IMR-90 (cell line): ENCODE measurements at regions not wholly inside any gene's neighbourhood (a gene's known extent, or its start where the extent isn't known, plus 50 kb on each side); places are given as distances from the start of the nearest gene placed in this dataset.

ENCODE experiments used
- ATAC-seq: fragments of 200-7000 bp; cut with Tn5 transposase; 2 replicates; pipeline ENCODE4 v1.9.1; 2020; ENCODE audit warnings: low read depth, mild to moderate bottlenecking, moderate library complexity
- BruUV-seq: library from RNA; stranded (reverse); fragments of 400-500 nt; replicated peaks from 2 replicates; lab custom pipeline; 2021; lab: Mats Ljungman, UMichigan
- CTCF ChIA-PET: fragments of 300-600 bp; formaldehyde crosslinking; extraction: SDS; loops from one replicate; lab custom pipeline; 2021; ENCODE audit warnings: antibody characterized with exemption; lab: Yijun Ruan, JAX
- POLR2A ChIA-PET: fragments of 300-600 bp; sonication (Branson Sonifier 250); formaldehyde crosslinking; loops from one replicate; lab custom pipeline; 2022; ENCODE audit warnings: antibody characterized with exemption; ENCODE audit not compliant: unreplicated experiment; lab: Charles Lee
- DNase-seq: peaks from one replicate; pipeline ENCODE4 v3.0.0; 2013
- H2AFZ ChIP-seq: replicated peaks from 2 replicates; pipeline ENCODE3; 2013; ENCODE audit warnings: low read length, mild to moderate bottlenecking; ENCODE audit not compliant: poor library complexity
- H2AK5ac ChIP-seq: 2 replicates; pipeline ENCODE4 v1.6.1; 2013; ENCODE audit warnings: low read depth, low read length, inconsistent platforms
- H2AK9ac ChIP-seq: replicated peaks from 2 replicates; pipeline ENCODE3; 2013; ENCODE audit warnings: mild to moderate bottlenecking, low read depth, low read length, moderate library complexity; ENCODE audit not compliant: poor library complexity
- H2BK120ac ChIP-seq: 2 replicates; pipeline ENCODE4 v1.6.1; 2013; ENCODE audit warnings: low read depth, low read length, inconsistent platforms
- H2BK15ac ChIP-seq: 3 replicates; pipeline ENCODE4 v1.6.1; 2013; ENCODE audit warnings: low read depth, low read length, inconsistent platforms
- H2BK20ac ChIP-seq: 2 replicates; pipeline ENCODE4 v1.6.1; 2013; ENCODE audit warnings: low read depth, mild to moderate bottlenecking, inconsistent platforms, low read length, moderate library complexity
- H2BK5ac ChIP-seq: 2 replicates; pipeline ENCODE4 v1.6.1; 2013; ENCODE audit warnings: mild to moderate bottlenecking, low read depth, low read length, inconsistent platforms; ENCODE audit not compliant: poor library complexity, severe bottlenecking
- H3K14ac ChIP-seq: replicated peaks from 2 replicates; pipeline ENCODE4 v1.6.1; 2013; ENCODE audit warnings: low read depth, low read length, inconsistent platforms
- H3K18ac ChIP-seq: 2 replicates; pipeline ENCODE4 v1.6.1; 2013; ENCODE audit warnings: low read depth, low read length, control low read depth
- H3K23ac ChIP-seq: 2 replicates; pipeline ENCODE4 v1.6.1; 2013; ENCODE audit warnings: low read depth, low read length, inconsistent platforms
- H3K27ac ChIP-seq: 2 replicates; pipeline ENCODE4 v1.5.1; 2013; ENCODE audit warnings: mild to moderate bottlenecking, control low read depth, low read length; ENCODE audit not compliant: insufficient read depth
- H3K27me3 ChIP-seq: 2 replicates; pipeline ENCODE4 v1.6.1; 2013; ENCODE audit warnings: low read length; ENCODE audit not compliant: control insufficient read depth, insufficient read depth
- H3K36me3 ChIP-seq: 2 replicates; pipeline ENCODE4 v1.6.1; 2013; ENCODE audit warnings: low read length, mixed read lengths; ENCODE audit not compliant: control insufficient read depth, insufficient read depth
- H3K4ac ChIP-seq: 2 replicates; pipeline ENCODE4 v1.6.1; 2013; ENCODE audit warnings: low read depth, low read length, inconsistent platforms
- H3K4me1 ChIP-seq: 2 replicates; pipeline ENCODE4 v1.6.1; 2013; ENCODE audit warnings: low read length, mixed read lengths; ENCODE audit not compliant: control insufficient read depth, insufficient read depth
- H3K4me2 ChIP-seq: 2 replicates; pipeline ENCODE4 v1.6.1; 2013; ENCODE audit warnings: low read depth, mild to moderate bottlenecking, control low read depth, low read length, moderate library complexity
- H3K4me3 ChIP-seq: 2 replicates; pipeline ENCODE4 v1.5.1; 2013; ENCODE audit warnings: low read depth, mild to moderate bottlenecking, control low read depth, low read length, moderate library complexity; ENCODE audit not compliant: insufficient read depth
- H3K56ac ChIP-seq: 2 replicates; pipeline ENCODE4 v1.6.1; 2013; ENCODE audit warnings: low read length, inconsistent platforms; ENCODE audit not compliant: insufficient read depth; ENCODE audit errors: extremely low read depth
- H3K79me1 ChIP-seq, 2 experiments: 2 replicates each; pipeline ENCODE4 v1.6.1; 2013; ENCODE audit warnings: low read length in 2 of 2, inconsistent platforms in 1 of 2, low read depth in 1 of 2
- H3K9ac ChIP-seq: 2 replicates; pipeline ENCODE4 v1.6.1; 2013; ENCODE audit warnings: low read depth, low read length, control low read depth
- H3K9me1 ChIP-seq: 2 replicates; pipeline ENCODE4 v1.6.1; 2013; ENCODE audit warnings: low read length, inconsistent platforms; ENCODE audit not compliant: insufficient read depth
- H3K9me3 ChIP-seq: 2 replicates; pipeline ENCODE4 v1.6.1; 2013; ENCODE audit warnings: low read length; ENCODE audit not compliant: control insufficient read depth, insufficient read depth
- H4K20me1 ChIP-seq: 2 replicates; pipeline ENCODE4 v1.6.1; 2013; ENCODE audit warnings: low read length, inconsistent platforms; ENCODE audit not compliant: insufficient read depth
- H4K5ac ChIP-seq: 2 replicates; pipeline ENCODE4 v1.6.1; 2013; ENCODE audit warnings: mild to moderate bottlenecking, low read depth, low read length, control low read depth
- H4K8ac ChIP-seq, 2 experiments: 2 replicates each; pipeline ENCODE4 v1.6.1; 2013; ENCODE audit warnings: low read depth in 2 of 2, low read length in 2 of 2, control low read depth in 1 of 2, inconsistent platforms in 1 of 2
- H4K91ac ChIP-seq: 2 replicates; pipeline ENCODE4 v1.6.1; 2013; ENCODE audit warnings: low read depth, low read length, inconsistent platforms; ENCODE audit not compliant: insufficient read depth
- BHLHE40 ChIP-seq: fragments of 150-350 bp; IDR thresholded peaks from 2 replicates; pipeline ENCODE4 v1.6.1; 2016; ENCODE audit warnings: mild to moderate bottlenecking, low read depth, low read length
- CHD1 ChIP-seq: IDR thresholded peaks from 2 replicates; pipeline ENCODE4 v1.6.1; 2012; ENCODE audit warnings: low read depth, low read length, improper control_type of control experiment
- FOS ChIP-seq: fragments of 150-350 bp; IDR thresholded peaks from 2 replicates; pipeline ENCODE4 v1.6.1; 2016; ENCODE audit warnings: low read depth, low read length
- MAZ ChIP-seq: IDR thresholded peaks from 2 replicates; pipeline ENCODE4 v1.6.1; 2012; ENCODE audit warnings: low read depth, mild to moderate bottlenecking, low read length, improper control_type of control experiment, moderate library complexity, borderline replicate concordance
- MXI1 ChIP-seq: IDR thresholded peaks from 2 replicates; pipeline ENCODE4 v1.6.1; 2012; ENCODE audit warnings: low read depth, mild to moderate bottlenecking, low read length, moderate library complexity, borderline replicate concordance
- WGBS, 2 experiments: methylation state at CpG; one replicate each; pipeline versions ENCODE4 v1.1.5 to v1.1.7; 2013; ENCODE audit warnings: missing lambda C conversion rate in 2 of 2; ENCODE audit not compliant: insufficient read length in 1 of 2; ENCODE audit errors: extremely low coverage in 2 of 2; 5-methylcytosine and 5-hydroxymethylcytosine counted together
- dilution Hi-C: fragments of 300-500 bp; cut with HindIII; formaldehyde crosslinking; loops from one replicate; pipeline ENCODE4 v1.14.3; 2018; ENCODE audit warnings: low sequenced_read_pairs; ENCODE audit not compliant: unreplicated experiment
- in situ Hi-C: fragments of 300-500 bp; cut with MboI; formaldehyde crosslinking; loops from 3 replicates; pipeline ENCODE4 v1.14.3; 2019; ENCODE audit warnings: low sequenced_read_pairs, inconsistent platforms, mixed read lengths
- intact Hi-C: fragments of 100-400 bp; cut with micrococcal nuclease; formaldehyde crosslinking; loops from 2 replicates; pipeline ENCODE4 v1.10.0; 2022
- TF ChIP-seq, protein P1 (sequence below): fragments of 150-350 bp; IDR thresholded peaks from 2 replicates; pipeline ENCODE4 v1.6.1; 2016; ENCODE audit warnings: low read depth, mild to moderate bottlenecking, low read length, moderate library complexity, borderline replicate concordance
- TF ChIP-seq, protein P2 (sequence below): fragments of 150-350 bp; IDR thresholded peaks from 2 replicates; pipeline ENCODE4 v1.6.1; 2017; ENCODE audit warnings: mild to moderate bottlenecking, antibody characterized with exemption, low read length, low read depth

DNA sequence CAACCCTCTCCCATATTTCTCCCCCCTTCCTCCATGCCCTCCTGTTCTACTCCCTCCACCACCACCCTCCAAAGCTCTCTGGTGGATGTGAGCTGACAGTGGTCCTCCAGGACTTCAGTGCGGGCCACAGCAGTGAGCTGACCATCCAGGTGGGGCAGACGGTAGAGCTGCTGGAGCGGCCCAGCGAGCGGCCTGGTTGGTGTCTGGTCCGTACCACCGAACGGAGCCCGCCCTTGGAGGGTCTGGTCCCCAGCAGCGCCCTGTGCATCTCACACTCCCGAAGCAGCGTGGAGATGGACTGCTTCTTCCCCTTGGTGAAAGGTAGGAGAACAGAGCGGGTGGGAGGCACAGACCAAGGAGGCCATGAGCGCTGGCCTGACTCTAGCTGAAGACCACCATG lies 167.5 kb upstream of the UMPS start:
- H3K79me1 ChIP-seq: no peaks in the 10 kb centered on the region
- no peak overlapping the region for H3K56ac ChIP-seq
- ChIA-PET POLR2A (no interaction called here), CTCF (no interaction called here)
- H4K8ac ChIP-seq: no peak overlapping the region
- no peak overlapping the region for H2BK15ac ChIP-seq
- no peak overlapping the region for H2AK5ac ChIP-seq
- no peak overlapping the region for H3K4me3 ChIP-seq
- intact Hi-C loops: loop anchor here (10.0 kb wide), 2 partner anchors 422 to 1022 kb away; no protein-coding TSS in a partner anchor
- no peak overlapping the region for H3K9ac ChIP-seq
- dilution Hi-C loops: no loop called here
- no peak overlapping the region for H2BK20ac ChIP-seq
- ATAC-seq (no peak), DNase-seq (no peak)
- H3K27ac ChIP-seq: no peak overlapping the region
- no peak overlapping the region for H3K23ac ChIP-seq
- no TSS peak for BruUV-seq
- no peak overlapping the region for H3K14ac ChIP-seq
- H4K5ac ChIP-seq: no peak overlapping the region
- peaks cover 20% of the 10 kb centered on the region for H3K27me3 ChIP-seq
- no peak overlapping the region for H3K4ac ChIP-seq
- H2BK120ac ChIP-seq: no peak overlapping the region
- in situ Hi-C loops: loop anchor here (5.0 kb wide), 1 partner anchor 125 kb away; no protein-coding TSS in a partner anchor
- no peak overlapping the region for H2AK9ac ChIP-seq
- H4K20me1 ChIP-seq: peaks cover 5% of the 10 kb centered on the region; the same call in 1 of the 2 replicates
- H3K9me1 ChIP-seq: peaks cover 9% of the 10 kb centered on the region
- no peak overlapping the region for H2BK5ac ChIP-seq
- no peak overlapping the region for H4K91ac ChIP-seq
- peaks cover 10% of the 10 kb centered on the region for H3K4me1 ChIP-seq
- H2AFZ ChIP-seq: no peak overlapping the region
- TF ChIP-seq FOS: no peak
- no peak for TF ChIP-seq BHLHE40
- TF ChIP-seq MXI1: no peak
- TF ChIP-seq, protein P1, sequence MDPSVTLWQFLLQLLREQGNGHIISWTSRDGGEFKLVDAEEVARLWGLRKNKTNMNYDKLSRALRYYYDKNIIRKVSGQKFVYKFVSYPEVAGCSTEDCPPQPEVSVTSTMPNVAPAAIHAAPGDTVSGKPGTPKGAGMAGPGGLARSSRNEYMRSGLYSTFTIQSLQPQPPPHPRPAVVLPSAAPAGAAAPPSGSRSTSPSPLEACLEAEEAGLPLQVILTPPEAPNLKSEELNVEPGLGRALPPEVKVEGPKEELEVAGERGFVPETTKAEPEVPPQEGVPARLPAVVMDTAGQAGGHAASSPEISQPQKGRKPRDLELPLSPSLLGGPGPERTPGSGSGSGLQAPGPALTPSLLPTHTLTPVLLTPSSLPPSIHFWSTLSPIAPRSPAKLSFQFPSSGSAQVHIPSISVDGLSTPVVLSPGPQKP: no peak
- TF ChIP-seq, protein P2, sequence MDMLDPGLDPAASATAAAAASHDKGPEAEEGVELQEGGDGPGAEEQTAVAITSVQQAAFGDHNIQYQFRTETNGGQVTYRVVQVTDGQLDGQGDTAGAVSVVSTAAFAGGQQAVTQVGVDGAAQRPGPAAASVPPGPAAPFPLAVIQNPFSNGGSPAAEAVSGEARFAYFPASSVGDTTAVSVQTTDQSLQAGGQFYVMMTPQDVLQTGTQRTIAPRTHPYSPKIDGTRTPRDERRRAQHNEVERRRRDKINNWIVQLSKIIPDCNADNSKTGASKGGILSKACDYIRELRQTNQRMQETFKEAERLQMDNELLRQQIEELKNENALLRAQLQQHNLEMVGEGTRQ: no peak
- TF ChIP-seq CHD1: no peak
- TF ChIP-seq MAZ: no peak
- no peaks in the 10 kb centered on the region for H3K36me3 ChIP-seq
- H3K9me3 ChIP-seq: no peaks in the 10 kb centered on the region
- WGBS, 2 experiments: 100% methylated on average over 6 of the region's 14 CpGs; no CpG with 5 or more reads in 1 of the 2 experiments
- no peak overlapping the region for H3K18ac ChIP-seq
- no peak overlapping the region for H3K4me2 ChIP-seq
